Lower leg skin (tissue), 3 donors: ENCODE measurements at regions not wholly inside any gene's neighbourhood (a gene's known extent, or its start where the extent isn't known, plus 50 kb on each side); places are given as distances from the start of the nearest gene placed in this dataset.

ENCODE experiments used
- CTCF ChIP-seq, 3 donors: fragments of 450-650 bp; IDR thresholded peaks; one replicate each; pipeline ENCODE4 v1.5.1; 2016; ENCODE audit warnings: antibody characterized with exemption in 3 of 3, mild to moderate bottlenecking in 3 of 3, moderate library complexity in 2 of 3
- POLR2A ChIP-seq, 2 donors: fragments of 450-650 bp; IDR thresholded peaks; one replicate each; pipeline ENCODE4 v1.6.1; 2016 to 2017; ENCODE audit warnings: antibody characterized with exemption in 2 of 2, mild to moderate bottlenecking in 1 of 2, moderate library complexity in 1 of 2

DNA sequence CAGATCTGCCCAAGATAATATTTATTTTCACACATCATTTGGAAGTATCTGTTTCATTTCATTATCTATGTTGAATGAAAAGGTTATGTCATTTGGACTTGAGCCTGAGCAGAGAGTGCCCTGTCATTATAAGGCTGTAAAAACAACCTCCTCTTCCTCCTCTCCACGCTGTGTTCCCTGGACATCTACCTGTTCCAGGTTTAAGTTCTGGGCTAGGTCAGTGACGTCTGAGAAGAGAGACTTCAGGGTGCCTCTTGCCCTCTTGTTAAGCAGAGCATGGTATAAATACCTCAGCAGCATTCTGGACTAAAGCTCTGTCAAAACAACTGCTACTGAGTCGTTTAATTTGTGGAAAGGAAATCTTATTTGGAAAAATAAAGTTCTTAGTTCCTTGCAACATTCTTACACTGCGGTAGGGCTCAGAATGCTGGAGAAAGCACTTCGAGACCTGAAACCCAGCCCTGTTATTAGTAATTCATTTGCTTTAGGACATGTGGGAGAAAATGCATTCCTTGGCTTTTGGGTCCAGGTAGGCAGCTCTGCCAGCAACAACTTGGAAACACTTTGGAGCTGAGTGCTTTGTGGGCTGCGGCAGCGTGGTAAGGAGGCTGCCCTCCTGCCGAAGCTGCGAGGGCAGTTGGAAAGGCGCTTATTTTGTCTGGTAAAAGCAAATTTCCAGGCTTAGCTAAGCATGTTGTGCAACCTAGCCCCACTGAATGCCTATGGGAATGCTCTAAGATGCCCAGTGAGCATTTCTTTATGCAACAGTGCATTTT, 91.8 kb upstream of the NEDD4L start:
- TF ChIP-seq POLR2A (IDR thresholded peaks at IDR 0.05) (no peak), CTCF (IDR thresholded peaks at IDR 0.05) (no peak)
